GM19324 (cell line): ENCODE measurements at regions not wholly inside any gene's neighbourhood (a gene's known extent, or its start where the extent isn't known, plus 50 kb on each side); places are given as distances from the start of the nearest gene placed in this dataset.

ENCODE experiments used
- ATAC-seq: cut with Tn5 transposase; IDR thresholded peaks from one replicate; pipeline ENCODE4 v1.9.1; 2021; ENCODE audit warnings: mild to moderate bottlenecking, moderate library complexity; ENCODE audit not compliant: unreplicated experiment, low FRiP score

DNA sequence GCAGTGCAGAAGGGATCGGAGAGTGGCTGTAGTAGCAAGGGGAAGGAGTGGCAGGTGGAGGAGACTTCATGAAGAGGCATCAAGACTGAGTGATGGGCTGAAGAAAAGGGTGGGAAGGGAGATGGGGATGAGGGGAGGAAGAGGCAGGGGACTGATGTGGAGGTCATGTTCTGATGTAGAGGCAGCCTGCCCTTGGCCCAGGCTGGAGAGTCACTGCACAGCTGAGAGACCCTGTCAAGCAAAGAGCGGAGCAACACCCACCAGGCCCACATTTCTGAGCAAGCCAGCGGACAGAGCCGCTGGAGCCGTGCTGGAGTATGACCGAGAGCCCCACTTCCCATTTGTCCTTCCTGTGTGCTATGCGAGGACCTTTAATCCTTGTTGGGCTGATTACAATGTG lies 501.6 kb upstream of the MKI67 start:
- no peak for ATAC-seq

- no peak for ATAC-seq
Measured at GRCh38 chr10:128628252-128628651, 502.0 kb upstream of the MKI67 start.

DNA sequence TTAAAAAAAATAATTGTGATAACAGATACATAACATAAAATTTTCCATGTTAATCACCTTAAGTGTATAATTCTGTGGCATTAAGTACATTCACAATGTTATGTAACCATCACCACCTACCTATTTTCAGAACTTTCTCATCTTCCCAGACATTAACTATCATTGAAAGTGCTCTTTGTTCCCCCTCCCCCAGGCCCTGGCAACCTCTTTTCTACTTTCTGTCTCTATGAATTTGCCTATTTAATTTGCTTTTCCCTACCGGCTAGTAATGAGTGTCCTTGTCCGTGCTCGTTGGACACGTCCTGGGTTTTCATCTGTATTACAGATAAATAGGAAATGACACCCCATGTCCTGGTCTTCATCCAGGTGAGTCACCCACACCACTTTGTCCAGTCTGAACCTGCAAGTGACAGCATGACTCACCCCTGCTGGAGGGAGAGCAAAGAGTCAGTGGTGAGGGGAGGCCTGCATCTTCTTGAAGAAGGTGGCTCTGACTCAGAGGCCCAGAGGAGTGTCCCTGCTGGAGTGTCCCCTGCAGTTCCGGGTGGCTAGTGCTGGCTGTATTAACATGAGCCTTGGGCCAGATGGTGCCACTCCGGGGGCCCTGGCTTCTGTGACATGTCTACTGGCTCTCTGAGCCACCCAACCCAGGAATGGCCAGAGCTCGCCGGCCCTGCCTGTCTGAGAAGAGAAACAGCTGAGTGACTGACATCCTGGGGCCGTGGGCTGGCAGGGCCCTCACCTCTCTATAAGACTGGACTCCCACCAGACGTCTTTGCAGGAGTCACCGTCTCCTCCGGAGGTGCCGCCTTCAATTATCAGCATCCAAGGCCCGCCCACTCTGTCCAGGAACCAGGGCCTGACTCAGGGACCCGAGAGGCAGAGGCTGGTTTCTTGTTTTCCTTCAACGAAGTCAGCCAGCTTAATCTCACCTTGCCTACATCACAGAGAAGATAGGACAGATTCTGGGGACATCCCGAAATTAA lies 503.2 kb upstream of the MKI67 start:
- ATAC-seq, result no peak

- ATAC-seq, result no peak
Measured at GRCh38 chr10:128630787-128631252, 504.6 kb upstream of the MKI67 start.

DNA sequence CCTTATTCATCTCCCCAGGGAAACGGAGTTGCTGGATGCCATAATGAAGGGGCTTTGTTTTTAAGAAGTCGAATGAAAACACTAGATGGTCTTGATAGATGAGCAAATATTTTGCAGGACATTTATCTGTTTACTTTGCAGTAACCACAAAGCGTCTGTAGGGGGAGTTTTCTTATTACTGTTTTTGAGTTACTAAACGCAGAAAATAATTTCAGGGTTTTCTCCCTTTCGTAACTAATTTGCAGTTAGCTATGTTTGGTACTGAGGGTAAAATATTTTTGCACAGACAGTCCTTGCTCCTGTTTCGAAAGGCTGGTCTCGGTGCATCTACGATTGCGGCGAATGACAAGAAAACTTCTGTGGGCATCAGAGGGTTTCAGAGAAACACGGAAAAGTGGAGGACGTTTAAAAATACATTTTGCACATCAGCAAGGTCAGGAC lies 505.6 kb upstream of the MKI67 start:
- ATAC-seq, result no peak

DNA sequence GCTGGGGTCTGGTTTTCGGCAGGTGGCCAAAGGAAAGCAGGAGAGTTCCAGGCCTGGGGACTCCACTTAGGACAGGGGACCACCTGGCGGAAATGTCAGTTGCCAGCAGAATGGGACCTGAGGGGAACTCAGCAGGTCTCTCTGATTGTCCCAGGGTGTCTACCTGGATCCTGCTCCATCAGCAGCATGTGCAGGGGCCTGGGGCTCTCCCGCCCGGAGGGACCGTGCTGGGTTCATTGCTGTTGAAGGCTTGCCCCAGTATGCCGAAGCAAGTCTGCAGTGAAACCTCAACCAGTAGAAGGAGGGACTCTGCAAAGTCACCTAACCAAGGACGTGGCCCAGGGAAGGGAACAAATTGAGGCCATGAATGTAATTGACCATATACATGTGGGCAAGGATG lies 506.5 kb upstream of the MKI67 start:
- ATAC-seq, result no peak

DNA sequence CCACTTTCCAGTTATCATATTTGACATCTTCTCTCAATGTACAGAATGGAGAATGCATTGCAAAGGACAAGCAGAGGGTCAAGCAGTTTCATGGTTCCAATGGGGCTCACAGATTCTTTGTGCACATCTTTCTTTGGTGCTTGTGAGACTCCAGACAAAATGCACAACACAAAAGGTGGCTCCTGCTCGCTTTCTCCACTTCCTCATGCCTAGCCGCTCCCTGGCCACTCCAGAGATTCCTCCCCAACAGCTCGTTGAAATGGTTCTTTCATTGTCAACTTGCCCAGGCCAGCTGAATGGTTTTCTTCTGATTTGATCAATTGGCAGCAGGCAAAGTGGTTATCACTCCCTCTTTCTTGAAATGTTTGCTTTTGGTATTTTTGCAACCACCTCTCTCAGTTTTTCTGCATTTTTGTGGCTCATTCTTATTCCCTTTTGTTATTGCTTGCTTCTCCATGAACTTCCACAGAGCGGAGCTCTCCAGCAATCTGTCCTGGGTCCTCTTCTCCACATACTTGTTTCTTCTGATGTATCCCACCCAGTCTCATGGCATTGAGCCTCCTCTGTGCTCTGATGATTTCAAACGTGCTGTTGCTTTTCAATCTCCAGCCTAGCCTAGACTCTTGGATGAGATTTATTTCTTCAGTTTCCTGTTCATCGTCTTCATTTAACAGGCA lies 507.8 kb upstream of the MKI67 start:
- ATAC-seq, result no peak

DNA sequence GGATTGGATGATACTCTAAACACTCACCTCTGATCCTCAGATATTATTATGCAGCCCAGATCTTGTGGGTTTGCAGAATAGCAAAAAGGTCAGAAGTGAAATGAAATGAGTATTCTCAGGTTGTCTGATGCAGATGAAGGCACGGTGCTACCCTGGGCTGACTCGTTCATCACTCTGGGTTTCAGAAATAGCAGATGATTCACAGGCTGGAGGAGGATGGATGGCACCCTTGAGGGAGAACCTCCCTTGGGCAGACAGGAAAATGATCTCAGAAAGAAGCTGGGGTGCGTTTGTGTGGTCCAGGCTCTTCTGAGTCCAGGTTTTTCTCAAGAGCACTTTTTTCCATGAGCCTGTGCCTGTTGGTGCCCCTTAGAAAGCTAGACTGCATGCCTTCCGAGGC lies 515.8 kb upstream of the MKI67 start:
- no peak for ATAC-seq

DNA sequence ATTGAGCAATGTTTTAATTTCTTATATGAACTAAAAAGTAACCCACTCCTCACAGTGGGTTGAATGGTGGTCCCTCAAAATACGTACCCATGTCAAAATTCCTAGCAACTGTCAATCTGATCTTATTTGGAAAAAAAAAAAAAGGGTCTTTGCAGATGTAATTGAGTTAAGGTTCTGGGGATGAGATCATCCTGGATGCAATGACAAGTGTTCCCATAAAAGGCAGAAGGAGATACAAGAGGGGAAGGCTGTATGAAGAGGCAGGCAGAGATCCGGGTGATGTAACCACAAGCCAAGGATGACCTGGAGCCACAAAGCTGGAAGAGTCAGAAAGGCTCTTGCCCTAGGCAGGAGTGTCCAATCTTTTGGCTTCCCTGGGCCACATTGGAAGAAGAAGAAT lies 516.3 kb upstream of the MKI67 start:
- ATAC-seq, result no peak

GRCh38 chr10:128643658-128644057 lies 517.4 kb upstream of the MKI67 start:
- no peak for ATAC-seq

DNA sequence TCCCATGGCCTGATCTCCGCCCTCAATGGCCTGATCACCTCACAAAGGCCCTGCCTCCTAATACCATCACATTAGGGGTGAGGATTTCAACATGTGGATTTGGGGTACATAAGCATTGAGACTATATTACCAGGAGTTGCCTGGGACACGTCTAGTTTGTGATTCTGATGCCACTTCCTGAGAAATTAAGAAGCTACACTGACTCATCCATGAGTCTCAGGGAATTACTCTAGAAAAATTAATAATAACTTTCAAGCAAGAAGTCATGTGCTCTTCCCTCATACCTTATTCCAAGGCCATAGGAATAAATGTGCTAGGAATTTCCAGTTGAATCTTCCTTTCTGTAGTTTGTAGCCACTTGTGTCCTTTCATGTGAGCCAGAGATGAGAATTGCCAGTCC lies 519.3 kb upstream of the MKI67 start:
- no peak for ATAC-seq

DNA sequence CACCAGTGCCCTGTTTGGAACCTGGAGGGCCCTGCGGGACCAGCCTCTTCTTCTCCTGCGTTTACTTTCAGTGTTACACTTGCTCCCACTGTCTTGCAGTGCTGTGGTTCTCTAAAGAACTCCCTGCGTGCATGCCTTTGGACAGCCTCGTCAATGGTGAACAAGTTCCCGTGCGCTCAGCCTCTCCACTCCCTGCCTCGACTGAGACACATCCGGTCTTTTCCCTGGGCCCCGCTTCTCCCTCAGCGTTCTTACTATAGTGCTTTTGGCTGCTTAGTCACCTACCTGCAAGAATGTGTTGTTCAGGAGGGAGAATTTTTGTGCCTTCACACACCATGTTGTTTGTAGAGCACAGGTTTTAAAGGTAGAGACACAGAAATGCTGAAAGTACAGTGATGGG lies 520.7 kb upstream of the MKI67 start:
- no peak for ATAC-seq

DNA sequence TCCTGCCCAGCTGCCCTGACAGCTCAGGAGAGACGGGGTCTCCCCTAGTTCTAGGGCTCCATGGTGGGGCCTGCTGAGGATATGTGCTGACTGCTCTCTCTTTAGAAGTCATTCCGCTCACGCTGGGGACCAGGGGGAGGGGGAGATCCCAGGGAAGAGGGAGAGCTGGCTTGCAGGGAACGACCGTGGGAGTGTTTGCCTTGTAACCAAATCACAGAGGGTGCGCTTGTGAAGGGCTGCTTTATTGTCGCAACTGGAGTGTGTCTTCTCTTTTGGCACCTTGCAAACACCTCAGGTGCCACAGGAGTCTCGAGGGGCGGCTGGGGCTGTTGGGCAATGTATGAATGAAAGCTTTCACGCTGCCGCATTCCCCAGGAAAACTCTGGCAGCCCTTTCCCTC lies 531.3 kb upstream of the MKI67 start:
- no peak for ATAC-seq

DNA sequence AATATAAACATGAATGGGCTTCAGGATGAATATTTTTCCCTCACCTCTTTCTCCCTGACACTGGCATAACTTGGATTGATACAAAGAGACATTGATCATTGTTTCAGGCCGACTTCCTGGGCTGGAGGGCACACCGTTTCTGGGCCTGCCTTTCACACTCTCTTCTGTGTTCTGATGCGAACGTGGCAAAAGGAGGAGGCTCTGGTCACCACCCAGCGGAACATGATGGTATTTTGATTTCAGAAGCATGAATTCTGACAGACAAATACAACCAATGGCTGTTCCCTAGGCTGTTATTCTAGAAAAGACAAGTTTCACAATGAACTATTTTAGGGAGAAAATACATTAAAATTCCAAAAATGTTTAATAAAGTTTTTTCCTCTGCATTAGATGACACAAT lies 534.5 kb upstream of the MKI67 start:
- ATAC-seq, result no peak

DNA sequence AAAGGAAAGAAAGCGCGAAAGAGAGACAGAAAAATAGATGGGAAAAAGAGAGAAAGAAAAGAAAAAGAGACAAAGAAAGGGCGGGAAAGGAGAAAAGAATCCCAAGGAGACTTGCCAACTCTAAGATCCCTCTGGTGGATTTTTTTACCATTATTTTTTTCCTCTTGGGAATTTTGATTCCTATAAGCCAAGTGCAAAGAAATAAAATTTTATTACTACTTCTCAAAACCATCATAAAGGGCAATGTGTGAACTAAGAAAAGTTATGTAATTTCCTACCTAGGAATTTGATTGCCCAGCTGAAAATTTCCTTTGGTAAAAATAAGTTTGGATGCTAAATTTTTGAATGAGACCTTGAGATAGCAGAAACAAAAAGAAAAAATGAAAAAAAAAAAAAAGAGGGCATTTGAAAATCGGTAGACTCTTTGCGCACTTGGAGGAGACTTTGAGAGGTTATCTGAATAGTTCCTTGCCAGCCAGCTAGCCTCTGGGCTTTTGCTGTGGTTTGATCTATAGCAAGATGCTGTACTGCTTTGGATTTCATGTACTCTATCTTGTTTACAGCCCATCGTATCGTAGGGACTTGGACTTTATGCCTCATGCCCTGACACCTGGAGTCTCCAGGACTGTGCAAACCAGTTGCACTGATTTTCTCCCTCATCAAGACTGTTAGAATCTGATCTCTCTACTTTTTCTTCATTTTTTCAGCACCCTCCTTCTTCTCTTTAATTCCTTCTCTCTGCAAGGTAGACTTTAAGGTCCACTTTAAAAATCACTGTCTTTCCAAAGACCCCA lies 535.4 kb upstream of the MKI67 start:
- no peak for ATAC-seq

- no peak for ATAC-seq
Measured at GRCh38 chr10:128662520-128662919, 536.3 kb upstream of the MKI67 start.

- ATAC-seq, result no peak
Measured at GRCh38 chr10:128664729-128665128, 538.5 kb upstream of the MKI67 start.

DNA sequence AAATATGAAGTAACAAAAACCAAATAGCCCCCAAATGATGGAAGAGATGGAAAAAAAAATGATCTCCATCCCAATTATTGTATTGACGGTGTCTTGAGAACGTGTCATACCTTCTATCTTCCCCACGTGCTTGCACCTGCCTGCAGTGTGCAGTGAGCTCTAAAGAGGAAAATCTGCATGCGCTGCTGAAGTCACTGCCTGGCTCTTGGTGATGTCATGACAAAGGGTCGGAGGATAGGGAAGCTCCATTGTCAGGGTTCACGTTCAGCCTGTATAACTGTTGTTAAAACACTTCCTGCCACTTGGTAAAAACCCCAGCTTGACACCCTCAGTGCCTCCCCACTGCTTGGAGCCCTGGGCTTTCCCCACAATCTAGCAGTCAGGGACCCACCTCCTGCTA lies 549.2 kb upstream of the MKI67 start:
- no peak for ATAC-seq

GRCh38 chr10:128680116-128680515 lies 553.9 kb upstream of the MKI67 start:
- no peak for ATAC-seq

GRCh38 chr10:128684215-128684614 lies 558.0 kb upstream of the MKI67 start:
- no peak for ATAC-seq
